Activated CD8-positive, alpha-beta memory T cell treated with anti-CD3 and anti-CD28 coated beads, Interleukin-2, amount 50 U/mL, for 4 hours (primary cell): ENCODE measurements at regions not wholly inside any gene's neighbourhood (a gene's known extent, or its start where the extent isn't known, plus 50 kb on each side); places are given as distances from the start of the nearest gene placed in this dataset.

ENCODE experiments used
- DNase-seq: peaks from one replicate; pipeline ENCODE4 v3.0.0-alpha.2; 2020

DNA sequence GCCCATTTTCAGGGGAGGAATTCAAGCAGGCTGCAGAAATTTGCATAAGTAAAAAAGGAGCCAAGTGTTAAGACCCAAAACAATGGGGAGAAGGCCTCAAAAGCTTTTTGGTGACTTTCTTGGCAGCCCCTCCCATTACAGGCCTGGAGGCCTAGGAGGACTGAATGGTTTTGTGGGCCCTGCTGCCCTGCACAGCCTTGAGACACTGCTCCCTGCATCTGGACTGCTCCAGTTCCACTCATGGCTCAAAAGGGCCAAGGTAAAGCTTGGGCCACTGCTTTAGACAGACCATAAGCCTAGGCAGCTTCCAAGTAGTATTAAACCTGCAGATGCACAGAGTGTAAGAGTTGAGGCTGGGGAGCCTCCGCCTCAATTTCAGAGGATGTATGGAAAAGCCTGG is 501.6 kb downstream of the MID1IP1 start:
- no peak for DNase-seq

DNA sequence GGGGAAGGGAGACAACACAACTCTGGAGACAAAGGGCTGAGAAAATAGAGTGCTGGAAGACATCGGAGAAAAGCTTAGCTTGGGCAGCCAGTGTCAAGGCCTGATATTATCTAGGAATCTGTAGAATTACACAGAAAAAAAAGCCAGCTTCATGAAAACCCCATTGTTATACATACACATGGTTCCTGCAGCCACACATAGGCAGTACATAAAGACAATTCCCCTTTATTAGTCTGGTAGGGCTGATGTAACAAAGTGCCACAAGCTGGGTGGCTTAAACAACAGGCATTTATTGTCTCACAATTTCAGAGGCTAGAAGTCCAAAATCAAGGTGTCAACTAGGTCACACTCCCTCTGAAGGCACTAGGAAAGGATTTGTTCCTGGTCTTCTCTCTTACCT is 503.5 kb downstream of the MID1IP1 start:
- no peak for DNase-seq

DNA sequence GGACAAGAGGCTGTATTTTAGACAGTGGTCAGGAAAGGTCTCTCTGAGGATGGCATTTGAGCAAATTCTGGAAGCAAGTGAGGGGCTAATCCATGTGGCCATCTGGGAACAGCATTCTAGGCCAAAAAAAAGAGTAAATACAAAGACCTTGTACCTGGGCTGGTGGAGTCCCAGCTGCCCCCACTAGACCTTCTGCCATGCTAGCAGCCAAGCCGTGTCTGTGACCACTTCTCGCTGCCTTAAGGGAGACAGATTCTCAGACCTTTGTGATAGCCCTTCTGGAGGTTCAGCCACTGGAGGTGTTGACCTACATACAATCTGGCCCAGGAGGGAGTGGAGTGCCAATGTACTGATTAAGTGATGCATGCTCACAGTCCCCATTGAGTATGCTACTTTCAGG is 506.2 kb downstream of the MID1IP1 start:
- DNase-seq, result no peak

DNA sequence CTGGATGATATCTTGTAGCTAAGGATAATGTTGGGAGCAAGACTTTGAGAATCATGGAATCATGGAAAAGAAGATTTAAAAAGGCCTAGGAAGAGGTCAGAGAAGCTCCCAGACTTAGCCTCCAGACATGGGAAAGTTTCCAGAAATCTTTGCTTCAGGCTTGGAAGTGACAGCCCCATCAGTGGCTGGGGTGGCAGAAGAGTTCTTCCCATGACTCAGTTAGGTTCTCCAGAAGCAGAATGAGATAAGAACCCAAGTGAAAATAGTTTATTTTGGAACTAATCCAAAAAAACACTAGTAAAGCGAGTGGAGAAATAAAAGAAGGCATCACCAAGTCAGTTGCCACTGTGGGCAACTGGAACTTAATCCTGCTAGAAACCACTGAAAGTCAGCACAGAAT is 506.9 kb downstream of the MID1IP1 start:
- no peak for DNase-seq

DNA sequence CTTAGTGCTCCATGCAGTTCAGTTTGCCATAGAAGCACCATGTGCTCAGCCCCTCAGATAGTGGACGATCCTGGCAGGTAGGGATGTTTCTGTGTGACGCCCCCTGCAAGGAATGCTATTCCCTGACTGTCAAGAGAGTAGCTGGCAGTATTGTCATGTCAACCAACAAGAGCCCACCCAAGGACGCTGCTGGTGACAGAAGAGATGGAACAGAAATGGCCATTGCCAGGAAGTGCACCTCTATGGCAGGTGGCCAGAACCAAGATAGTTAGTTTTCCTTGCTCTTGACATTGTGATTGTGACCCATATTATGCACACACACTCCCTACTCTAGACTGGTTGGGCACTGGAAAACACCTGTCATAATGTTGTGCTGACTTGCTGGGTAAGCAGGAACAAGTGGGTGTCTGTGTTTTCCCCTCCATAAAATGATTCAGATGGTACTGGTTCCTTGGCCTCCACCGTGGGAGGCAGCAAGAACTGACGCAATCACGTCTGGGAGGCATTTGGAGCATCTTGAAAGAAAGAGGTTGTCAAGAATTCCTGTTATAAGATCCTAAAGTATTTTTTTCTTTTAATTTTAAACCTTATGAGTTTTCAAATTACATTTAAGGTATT is 507.9 kb downstream of the MID1IP1 start:
- peak; percentile 51 for DNase-seq

DNA sequence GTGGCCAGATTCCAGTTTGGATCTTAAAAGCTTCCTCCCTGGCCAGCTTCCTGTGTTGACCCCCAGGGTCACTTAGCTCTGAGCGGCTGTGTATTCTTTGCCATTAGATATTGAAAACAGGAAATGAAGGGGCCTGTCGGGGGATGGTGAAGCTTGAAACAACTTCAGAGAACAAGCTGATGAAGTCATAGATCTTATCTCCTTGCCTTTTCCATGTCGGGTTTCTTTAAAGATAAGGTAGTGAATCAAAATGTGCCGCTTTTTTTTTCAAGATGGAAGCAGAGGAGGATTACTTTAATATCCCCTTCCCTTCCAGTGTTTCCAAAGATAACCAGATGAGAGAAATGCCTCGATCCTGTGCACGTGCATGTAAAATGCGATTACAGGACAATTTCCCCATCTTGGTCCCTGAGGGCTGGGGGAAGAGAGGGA is 508.5 kb downstream of the MID1IP1 start:
- DNase-seq, result peak; percentile 30

DNA sequence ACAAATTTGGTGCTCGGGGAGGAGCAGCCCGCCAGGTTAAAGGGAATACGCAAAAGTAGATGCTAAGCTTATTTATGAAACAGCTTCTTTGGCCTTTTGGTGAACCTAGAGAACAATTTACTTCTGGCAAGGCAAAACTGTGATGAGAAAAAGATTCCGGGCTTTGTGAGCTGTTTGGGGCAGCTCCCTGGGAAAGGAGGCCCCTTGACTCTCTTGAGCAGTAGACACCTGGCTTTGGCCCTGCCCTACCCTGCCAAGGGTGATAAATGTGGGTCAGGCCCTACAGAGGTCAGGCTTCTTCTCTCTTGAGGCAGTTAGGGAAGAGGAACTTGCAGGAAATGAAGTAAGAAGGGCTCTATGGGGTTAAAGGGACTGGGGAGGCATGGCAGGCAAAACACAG is 509.6 kb downstream of the MID1IP1 start:
- DNase-seq, result no peak

DNA sequence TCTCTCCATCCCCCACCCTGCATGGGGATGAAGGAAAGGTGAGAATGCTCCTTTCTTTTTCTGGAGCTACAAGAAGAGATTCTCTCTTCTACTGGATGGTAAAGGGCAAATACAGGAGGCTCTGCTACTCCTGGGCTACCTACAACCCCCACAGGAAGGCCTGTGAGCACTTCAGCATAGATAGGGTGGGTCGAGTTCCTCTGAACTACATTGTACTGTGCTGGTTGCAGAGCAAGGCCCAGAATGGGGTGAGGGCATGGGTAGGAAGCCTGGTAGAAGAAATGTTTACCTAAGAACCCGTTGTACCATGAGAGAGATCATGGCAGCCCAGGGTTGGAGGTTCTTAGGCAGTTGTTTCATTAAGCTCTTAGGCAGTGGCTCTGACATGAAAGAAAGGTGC is 510.4 kb downstream of the MID1IP1 start:
- no peak for DNase-seq

DNA sequence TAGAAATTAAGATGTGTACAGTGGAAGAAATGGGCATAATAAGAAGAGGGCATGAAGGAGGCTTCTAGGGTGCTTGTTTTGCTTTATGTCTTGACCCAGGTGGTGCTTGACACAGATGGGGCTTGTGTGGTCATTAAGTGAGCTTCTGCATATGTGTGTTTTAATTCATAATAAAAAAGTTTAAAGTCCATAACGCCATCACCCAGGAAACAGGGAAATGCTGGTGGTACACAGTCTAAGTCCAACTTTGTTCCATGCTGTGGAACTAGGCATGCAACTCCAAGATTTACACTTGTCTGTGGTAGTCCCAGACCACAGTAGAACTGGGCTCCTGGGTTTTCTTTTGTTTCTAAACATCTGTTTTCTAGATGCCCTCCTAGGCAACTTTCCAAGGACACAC is 511.9 kb downstream of the MID1IP1 start:
- no peak for DNase-seq

DNA sequence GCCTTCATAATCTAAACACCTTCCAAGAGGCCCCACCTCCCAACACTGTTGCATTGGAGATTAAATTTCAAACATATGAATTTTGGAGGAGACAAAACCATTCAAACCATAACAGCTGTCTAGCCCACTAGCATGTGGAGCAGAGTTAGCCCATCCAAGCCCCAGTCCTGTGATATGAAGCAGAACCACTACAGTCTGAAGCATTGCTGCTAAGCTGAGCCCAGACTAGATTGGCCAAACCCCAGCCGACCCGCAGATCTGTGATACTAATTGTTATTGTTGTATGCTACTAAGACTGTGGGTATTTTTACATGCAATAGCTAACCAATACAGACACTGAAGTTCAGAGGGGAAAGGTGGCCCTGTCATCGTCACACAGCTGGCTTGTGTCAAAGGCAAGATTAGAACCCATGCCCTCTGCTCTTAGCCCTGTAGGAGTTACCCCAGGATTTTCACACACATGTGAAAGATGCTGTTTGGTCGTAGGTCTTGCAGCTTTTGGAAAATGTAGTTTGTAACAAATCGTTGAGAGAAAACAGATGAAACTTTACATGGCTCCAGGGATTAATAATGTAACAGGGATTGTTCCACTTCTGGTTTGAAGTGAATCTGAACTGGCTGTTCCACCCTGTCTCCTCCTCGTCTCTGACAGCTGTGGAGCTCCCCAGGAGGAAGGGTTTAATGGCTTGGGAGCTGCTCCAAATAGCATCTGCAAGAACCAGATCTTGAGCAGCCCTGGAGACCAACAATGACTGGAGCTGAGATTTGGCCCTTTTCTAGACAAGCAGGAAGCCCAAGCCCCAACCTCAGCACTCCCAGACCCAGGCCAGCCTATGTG is 517.5 kb downstream of the MID1IP1 start:
- no peak for DNase-seq

DNA sequence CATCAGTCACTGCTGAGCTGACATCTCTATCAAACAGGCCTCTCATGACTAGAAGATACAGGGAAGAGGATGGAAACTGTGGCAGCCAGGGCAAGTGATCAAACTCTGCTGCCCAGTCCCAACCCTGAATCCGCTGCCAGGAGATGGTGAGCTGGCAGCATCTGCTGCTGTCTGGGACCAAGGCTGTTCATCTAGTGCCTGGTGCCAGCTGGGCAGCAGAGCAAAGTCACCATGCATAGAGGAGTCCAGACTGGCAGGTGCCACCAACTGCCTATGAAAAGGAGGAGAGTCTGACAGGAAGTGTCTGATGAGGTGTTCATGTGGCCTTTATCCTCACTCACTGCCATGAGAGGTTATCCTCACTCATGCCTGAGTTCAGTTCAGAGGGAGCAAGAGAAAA is 518.9 kb downstream of the MID1IP1 start:
- DNase-seq, result no peak

DNA sequence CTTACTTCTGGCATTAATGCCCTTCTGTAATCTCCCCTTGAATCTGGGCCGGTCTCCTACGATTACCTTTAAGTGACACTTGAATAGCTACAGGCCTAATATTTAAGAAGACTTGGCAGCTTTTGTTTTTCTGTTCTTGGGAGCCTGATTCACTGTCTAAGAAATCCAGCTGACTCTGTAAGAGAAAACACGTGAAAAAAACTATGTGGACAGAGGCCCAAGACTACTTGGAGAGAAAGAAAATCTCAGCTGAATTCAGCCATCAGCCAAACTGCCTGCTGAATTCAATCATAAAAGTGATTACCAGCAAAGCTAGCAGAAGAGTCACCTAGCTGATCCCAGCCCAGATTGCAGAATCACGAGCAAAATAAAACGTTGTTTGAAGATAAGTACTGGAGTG is 521.2 kb downstream of the MID1IP1 start:
- DNase-seq, result no peak

DNA sequence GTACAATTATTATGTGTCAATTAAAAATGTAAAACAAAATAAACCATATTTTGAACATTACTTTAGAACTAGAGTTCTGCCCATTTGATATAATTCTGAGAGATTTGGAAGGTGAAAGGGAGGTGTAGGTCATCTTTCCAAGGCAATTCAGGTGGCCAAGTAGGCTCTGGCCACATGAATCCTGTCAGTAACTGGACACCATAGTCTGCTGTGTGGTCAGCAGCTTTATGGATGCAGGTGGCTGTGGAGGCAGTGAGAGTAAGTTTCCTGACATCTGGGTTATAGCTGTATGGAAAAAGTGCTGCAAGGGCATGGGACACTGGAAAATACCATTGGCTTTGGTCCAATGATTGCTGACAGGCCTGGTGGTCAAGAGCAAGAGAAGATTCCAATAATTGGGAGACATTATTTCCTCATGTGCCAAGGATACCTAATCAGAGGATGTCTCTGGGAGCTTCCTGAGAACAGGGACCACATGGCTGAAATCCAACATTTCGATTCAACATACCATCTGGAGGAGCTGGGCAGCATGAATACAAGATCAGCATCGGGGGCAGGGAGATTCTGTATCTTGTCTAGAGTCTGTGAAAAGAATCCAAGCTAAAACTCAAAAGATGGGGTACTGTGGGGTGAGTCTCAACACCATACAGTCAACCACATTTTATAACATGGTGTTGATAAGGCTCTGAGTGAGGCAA is 523.1 kb downstream of the MID1IP1 start:
- DNase-seq, result no peak

DNA sequence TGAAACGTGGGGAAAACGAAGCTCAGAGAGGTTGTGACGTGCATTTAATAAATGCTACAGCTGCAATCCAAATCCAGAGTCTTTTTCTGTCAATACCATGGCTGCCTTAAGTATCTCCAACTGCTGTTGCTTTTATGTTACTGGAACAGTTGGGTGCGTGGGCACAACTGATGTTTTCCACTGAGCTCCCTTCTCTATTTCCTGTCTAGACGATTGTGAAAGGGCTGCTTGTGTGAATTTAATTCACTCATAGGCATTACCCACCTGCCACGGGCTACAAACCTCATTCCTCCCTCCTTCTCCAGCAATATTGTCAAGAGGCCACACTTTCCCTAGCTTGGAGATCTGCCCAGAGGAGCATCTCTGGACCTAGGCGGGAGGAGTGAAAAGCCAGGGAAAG is 526.0 kb downstream of the MID1IP1 start:
- DNase-seq, result peak; percentile 38

DNA sequence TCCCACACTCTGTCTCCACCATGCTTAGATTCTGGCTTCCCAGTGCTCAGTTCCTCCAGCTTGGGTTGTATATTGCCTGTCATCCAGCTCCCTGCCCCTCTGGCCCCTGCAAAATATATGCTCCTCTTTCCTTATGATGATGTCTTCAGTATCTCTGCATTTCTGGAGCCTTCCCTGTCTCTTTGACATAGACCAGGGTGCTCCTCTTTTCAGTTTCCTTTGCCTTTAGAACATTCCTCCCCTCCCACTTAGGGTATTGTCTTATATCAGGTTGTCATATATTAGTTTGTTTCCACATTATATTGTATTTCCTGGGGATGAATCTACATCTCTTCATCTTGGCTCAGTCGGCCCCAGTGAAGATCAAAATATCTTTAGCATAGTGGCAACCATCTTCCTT is 526.4 kb downstream of the MID1IP1 start:
- no peak for DNase-seq

DNA sequence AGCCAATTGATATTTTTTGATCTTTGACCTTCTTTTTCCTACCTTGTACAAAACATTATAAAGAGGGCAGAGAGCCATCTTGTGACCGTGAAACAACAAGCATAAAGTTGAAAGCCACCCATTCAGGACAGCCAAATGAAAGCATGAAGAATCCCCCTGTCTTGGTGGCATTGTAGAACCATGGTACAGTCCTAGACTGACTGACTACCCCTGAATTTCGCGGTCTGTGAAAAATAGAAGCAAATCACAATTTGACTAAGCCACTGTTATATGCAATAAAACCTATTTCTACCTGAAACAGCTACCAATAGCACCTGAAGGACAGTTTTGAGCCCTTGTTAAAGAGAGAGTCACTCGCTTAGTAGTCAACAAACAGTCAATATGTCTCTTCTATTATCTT is 527.4 kb downstream of the MID1IP1 start:
- DNase-seq, result no peak

DNA sequence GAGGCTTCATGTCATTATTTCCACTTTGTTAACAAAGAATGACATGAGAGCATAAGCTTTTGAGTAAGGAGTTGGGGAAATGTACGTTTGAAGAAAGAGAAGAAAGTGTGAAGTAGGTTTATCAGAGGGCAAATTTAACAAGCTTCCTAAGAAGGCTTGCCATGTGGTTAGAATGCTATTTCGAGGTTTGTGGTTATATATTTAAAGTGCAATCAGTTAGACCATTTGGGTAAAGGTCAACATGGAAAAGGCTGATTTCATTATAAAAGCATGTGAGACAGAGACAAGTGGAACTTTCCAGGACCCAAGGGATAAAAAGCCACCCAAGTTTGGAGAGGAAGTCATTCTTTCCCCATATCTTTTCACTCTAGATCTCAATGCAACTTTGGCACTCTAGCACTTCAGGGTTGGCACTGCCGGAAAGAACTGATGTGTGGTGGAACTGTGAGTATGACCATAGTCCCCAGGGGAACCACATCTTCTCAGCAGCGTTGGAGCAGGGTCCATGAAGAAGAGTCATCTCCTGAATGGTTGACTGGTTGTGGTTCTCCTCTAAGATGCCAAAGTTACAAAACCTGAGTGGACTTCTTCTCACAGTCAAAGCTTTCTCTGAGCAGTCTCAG is 529.9 kb downstream of the MID1IP1 start:
- no peak for DNase-seq

DNA sequence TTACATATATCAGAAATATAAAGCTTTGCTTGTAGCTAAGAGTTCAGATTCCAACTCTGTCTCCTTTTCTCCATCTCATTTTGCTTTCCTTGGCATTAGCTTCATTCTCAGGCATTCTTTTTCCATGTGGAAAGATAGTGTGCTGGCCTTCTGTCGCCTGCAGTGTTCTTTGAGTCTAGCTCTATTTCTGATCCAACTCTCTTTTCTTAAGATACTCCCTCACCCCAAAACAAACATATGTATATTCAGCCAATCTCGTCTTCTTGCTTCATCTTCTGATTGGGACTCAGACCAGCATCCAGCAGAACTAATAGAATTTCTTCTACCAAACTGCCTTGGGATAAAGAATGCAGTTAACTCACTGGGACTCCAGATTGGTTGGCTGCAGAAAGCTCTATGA is 532.2 kb downstream of the MID1IP1 start:
- DNase-seq, result no peak

DNA sequence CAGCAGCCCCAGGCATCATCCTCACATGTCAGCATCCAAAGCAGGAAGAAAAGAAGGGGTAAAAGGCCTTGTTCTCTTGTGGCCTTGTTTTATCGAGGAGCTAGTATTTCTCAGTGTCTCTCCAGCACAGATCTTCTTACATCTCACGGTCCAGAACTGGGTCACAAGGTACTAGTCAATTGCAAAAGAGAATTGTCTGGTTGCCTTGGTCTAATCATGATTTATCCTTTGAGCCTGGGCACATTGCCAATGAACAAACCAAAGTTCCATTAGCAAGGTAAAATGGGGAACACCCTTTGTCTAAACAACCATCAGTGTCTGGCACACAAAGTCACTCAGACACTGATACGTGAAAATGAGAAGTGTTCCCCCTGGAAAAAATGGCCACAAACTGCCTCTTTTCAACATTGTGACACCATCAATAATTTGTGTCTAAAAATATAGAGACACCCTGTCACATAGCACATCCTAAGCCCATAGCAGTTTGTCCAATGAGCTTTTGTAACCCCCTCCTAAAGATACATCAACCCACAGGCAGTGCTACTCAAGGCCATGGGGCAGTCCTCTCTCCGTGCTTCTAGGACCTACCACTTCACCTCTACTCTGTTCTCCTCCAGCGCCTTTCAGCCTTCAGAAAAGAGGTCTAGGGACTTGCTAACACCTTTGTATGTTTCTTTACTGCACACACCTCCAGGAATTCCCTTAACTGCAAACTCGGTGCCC is 534.4 kb downstream of the MID1IP1 start:
- no peak for DNase-seq

DNA sequence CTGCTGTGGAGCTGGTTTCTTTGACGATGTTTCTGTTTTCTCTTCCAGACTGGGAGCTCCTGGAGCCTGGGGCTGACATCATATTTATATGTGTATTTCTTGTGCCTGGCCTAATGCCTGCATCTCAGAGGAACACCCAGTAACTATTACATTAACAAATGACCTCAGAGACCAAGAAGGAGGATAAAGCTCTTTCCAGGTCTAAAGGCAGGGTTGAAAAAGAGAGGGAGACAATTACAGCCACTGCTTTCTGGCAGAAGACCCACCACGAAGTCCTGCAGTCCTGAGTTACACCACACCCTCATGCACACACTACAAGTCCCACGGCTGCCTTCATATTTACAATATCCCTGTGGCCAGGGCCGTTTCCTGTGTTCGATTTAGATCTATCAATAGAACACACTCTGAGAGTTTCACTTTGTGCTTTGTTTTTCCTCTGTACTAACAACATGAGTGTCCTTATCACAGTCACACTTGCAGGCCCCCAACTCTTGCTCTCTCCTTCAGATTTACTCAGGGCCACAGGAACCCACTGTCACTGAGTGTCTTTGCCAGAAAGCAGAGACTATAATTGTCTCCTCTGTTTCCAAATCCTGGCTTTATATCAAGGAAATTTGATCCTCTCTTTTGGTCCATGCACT is 535.5 kb downstream of the MID1IP1 start:
- no peak for DNase-seq

DNA sequence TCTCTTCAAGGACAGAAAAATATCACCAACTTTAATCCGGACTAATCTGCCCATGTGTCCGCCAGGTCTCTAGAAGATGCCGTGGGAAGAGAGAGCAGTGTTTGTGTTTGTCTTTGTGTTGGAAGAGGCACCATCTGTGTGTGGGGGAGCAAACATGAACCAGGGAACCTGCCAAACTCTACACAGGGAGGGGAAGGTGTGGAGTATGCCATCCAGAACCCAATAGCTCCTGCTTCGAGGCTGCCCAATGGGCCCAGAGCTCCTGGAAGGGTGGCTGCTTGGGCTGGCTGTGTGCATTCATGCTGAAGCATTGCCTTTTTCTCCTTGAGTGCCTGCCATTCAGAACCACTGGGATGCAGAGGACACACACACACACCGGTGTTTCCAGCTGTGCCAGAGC is 536.2 kb downstream of the MID1IP1 start:
- no peak for DNase-seq

DNA sequence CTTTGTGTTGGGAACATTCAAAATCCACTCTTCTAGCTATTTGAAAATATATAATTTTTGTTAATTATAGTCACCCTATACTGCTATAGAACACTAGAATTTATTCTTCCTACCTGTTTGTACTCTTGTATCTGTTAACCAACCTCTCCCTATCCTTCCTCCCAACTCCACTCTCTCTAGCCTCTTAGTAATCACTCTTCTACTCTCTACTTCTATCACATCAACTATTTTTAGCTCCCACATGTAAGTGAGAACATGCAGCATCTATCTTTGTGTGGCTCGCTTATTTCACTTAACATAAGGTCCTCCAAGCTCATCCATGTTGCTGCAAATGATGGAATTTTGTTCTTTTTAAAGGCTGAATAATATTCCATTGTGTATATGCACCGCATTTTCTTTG is 537.3 kb downstream of the MID1IP1 start:
- DNase-seq, result no peak
